Left renal pelvis (tissue), 4 donors: ENCODE measurements at regions not wholly inside any gene's neighbourhood (a gene's known extent, or its start where the extent isn't known, plus 50 kb on each side); places are given as distances from the start of the nearest gene placed in this dataset.
"Not testable (repeated sequence)": the region's sequence is repeated elsewhere in the genome, so short reads cannot be mapped to it uniquely, and the experiment has no call there.

ENCODE experiments used
- DNase-seq, 4 donors: peaks; one replicate each; pipeline ENCODE4 v3.0.0-alpha.2; 2013; ENCODE audit warnings: low read depth in 4 of 4, low spot score in 3 of 4

DNA sequence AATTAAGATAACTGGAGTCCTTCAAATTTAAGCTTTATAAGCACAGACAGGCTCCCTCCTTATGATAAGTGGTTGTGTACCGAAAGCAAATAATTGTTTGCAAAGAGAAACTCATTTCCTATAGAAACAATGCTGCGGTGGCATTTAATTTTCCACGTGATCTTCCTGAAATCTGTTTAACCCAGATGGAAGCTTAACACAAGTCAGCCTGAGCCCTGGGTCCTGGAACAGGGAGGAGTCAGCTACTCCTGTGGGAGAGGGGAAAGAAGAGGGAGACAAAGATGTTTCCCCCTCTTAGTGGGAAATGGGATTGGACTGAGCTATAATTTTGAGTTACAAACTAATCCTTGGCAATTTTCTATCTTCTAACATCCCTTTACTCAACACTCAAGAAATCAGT, 136.5 kb downstream of the ELOVL4 start:
- DNase-seq, result no peak

GRCh38 chr6:79810185-79810705, 137.1 kb downstream of the ELOVL4 start:
- no peak for DNase-seq

DNA sequence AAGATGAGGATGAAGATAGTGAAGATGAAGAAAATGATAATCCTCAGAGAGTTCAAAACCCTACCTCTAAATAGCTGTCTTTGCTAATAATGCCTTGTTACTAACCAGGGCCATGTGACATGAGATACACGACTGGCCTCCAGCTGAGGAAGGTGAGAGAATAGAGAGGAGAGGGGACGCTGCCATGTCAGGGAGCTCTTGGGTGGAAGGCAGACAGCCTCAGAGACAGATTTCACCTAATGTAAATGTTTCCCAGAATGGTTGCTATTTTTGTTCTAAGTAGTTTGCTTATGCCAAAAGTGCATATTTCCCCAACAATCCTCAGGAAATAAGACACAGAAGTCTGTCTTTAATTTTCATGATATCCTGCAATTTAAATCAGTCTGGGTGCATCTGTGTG, 138.4 kb downstream of the ELOVL4 start:
- DNase-seq, result no peak

DNA sequence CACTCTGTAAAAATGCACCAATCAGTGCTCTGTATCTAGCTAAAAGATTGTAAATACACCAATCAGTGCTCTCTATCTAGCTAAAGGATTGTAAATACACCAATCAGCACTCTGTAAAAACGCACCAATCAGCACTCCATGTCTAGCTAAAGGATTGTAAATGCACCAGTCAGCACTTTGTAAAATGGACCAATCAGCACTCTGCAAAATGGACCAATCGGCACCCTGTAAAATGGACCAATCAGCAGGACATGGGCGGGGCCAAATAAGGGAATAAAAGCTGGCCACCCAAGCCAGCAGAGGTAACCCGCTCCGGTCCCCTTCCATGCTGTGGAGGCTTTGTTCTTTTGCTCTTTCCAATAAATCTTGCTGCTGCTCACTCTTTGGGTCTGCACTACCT, 140.7 kb downstream of the ELOVL4 start:
- not testable (repeated sequence) for DNase-seq

DNA sequence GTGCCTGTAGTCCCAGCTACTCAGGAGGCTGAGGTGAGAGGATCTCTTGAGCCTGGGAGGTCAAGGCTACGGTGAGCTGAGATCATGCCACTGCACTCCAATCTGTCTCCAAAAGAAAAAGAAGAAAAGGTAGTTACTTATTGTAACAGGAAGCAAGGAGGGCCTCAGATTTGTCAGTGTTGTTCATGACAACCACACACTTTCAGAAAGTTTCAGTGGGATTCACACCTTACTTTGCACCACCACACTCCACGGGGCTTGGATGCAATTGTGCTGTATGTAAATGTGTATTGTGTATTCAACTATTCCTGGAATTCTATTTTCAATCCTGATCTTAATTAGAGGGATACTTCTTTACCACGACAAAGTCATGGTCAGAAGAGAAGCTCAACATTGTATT, 142.6 kb downstream of the ELOVL4 start:
- DNase-seq, result no peak

GRCh38 chr6:79803917-79804316, 143.4 kb downstream of the ELOVL4 start:
- no peak for DNase-seq

GRCh38 chr6:79802657-79803300, 144.6 kb downstream of the ELOVL4 start:
- DNase-seq, result no peak

DNA sequence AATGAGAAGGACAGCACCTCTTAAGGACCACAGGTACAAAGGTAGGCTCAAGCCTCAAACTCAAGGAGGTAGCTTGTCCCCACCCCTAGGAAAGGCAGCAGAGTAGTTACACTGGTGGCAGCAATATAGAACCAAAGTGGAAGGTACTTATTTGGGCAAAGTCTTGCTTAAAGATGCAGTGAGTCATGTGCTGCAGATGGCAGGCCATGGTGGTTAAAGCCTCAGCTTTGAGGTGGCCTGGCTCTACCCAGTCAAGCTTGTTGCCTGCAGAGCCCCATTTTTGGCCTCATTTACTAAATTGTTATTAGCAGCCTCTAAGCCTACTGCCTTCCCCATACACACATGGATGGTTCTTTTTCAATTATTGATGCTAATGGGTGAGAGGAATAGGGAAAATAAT, 146.0 kb downstream of the ELOVL4 start:
- no peak for DNase-seq

GRCh38 chr6:79798841-79799240, 148.5 kb downstream of the ELOVL4 start:
- no peak for DNase-seq

- no peak for DNase-seq
These were observed 149.4 kb downstream of the ELOVL4 start for GRCh38 chr6:79797912-79798311.

DNA sequence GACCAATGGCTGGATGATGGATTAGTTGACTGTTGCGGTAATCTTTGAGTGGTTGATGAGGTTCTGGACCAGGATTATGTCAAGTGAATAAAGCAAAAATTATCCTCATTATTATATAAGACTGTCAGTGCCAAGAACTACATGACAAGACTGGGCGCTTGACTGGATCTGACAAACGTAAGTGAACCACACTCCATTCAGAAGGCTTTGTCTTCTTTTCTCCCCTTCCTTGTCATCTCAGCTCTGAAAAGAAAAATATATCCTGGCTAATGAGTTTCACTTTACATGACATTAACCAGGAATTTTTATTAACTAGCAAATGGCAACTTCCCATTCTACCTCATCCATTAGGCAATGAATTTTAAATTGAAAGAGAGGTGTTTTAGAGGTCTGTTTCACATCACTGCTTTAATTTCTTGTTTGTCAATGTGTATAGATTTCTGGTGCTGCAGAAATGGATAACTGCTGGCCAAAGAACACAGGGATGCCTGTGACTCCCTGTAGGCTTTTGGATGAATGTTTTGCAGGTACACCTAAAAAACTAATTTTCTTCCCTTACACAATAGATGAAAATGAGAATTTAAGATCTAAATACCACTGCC, 150.1 kb downstream of the ELOVL4 start:
- no peak for DNase-seq

- no peak for DNase-seq
These were observed 151.2 kb downstream of the ELOVL4 start for GRCh38 chr6:79796197-79796596.

DNA sequence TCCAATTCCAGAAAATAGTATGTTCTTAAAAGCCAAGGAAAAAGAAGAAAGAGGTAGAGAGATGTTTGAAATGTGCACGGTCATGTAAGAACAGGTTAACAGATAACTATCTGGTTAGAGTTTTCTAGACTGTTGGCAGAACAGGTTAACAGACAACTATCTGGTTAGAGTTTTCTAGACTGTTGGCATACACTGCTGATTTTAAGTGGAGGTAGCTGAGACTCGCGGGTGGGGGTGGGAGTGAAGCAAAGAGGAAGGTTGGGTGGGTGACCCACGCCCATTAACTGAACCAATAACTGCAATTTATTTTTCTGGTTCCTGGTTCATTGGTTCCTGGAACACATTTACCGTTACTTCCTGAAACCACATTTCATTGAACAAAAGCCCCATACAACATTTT, 157.5 kb downstream of the ELOVL4 start:
- no peak for DNase-seq

- DNase-seq, result no peak
These were observed 157.6 kb downstream of the SH3BGRL2 start for GRCh38 chr6:79788756-79789155.

GRCh38 chr6:79787626-79788025, 156.5 kb downstream of the SH3BGRL2 start:
- no peak for DNase-seq

DNA sequence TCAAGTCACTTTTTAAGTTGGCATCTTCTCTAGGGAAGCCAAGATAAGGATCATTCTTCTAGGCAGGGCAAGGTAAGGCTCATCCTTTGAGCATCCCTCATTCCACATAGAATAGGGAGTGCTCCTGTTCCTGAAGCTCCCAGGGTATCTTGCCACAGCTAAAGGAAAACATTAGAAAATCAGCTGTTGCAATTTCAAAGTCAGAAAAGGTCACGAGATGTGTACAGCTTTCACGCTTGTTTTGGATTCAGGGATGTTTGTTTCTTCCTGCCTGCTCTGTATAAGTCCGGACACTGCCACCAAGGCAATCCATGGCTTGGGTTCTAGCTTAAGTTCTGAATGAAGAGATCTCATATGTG, 153.2 kb downstream of the SH3BGRL2 start:
- no peak for DNase-seq

DNA sequence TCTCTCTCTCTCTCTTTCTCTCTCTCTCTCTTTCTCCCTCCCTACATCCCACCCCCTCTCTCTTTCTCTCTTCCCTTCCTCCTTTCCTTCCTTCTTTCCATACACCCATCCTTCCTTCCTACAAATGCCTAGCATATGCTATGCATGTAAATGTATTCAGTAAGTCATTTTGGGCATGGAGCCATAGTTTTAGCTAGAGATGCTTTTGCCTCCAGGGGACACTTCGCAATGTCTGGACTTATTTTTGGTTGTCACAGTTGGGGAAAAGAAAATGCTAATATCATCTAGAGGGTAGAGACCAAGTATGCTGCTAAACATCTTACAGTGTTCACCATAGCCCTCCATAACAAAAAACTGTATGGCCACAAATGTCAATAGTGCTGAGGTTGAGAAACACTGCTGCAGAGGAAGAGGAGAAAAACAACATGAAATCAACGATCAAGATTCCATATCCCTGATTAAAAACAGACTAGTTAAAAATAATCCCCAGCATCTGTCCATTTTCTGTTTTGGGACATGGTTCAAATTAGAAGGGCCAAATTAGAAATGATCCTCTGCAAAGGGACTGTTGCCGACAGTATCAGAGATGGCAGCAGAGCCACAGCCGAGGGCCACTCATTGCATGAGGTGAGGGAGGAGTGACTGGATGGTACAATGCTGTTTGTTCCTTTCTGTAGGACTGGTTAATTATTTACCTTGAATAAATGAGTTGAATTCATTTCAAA, 152.7 kb downstream of the SH3BGRL2 start:
- DNase-seq, result no peak

DNA sequence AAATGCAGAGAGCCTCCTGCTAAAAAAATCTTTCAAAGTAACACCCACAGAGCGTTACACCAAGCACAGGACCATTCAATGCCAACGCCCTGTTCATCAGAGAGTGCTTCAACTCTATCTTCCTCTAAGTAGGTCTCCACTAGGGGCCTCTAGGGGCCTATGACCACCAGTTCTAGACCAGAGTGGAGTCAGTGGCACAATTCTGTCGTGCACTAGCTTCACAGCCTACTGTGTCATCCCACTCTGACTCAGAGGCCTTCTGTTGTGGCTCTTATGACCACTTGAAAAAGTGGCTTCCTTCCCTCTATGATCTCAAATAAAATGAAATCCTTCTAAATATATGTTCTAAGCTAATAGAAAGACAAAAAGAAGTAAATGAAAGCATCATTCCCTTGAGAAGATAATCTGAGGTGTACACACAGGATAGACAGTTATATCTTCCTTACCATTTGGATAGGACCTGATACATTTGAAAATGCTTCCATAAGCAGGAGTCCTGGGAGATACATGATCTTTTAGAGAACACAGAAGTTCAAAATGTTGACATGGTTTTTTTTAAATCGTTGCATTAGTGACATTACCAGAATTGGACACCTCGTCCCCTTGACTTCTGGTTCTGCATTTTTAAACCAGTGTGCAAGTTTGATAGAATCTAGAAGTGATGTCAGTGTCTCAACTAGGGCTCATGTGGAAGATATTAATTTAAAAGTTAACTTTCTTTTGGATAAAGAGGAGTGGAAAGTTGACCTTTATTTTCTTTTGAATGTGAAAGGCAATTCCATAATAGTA, 151.9 kb downstream of the SH3BGRL2 start:
- DNase-seq, result no peak

GRCh38 chr6:79781916-79782315, 150.8 kb downstream of the SH3BGRL2 start:
- DNase-seq, result no peak

DNA sequence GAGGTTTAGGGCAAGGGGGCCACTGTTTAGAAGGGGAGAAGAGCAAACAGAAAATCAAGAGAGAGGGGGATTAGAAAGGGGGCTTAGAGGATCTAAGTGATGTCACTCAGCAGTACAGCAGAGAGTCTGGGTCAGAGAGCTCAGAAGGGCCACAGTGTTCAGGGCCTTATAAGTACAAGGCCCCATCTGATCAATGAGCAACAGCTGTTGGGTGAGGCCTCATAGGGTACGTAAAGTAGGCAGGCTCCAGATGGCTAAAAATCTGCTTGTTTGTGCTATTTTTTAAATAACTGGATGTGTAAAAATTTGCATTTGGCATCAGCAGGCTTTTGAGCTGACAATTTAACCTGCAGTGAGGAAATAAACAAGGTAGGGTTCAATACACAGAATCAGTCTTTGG, 149.8 kb downstream of the SH3BGRL2 start:
- DNase-seq, result no peak

DNA sequence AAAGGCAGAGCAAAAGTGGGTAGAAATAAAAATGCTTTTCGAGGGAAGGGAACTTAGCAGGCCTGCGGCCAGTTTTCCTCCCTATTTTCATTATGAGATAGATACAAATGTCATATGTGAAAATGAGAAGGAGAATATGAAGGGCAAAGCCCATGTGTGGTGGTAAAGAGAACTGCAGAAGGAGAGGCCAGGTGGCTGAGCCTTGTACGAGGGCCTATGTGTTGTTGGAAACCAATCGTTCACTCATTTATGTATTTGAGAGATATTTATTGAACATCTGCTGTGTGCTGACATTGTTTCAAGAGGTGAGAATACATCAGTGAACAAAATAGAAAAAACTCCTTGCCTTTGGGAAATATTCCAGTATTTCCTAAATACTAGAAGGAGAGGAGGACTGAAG, 147.7 kb downstream of the SH3BGRL2 start:
- no peak for DNase-seq
